HEK293 (cell line): ENCODE measurements at regions not wholly inside any gene's neighbourhood (a gene's known extent, or its start where the extent isn't known, plus 50 kb on each side); places are given as distances from the start of the nearest gene placed in this dataset.
"Not testable (repeated sequence)": the region's sequence is repeated elsewhere in the genome, so short reads cannot be mapped to it uniquely, and the experiment has no call there.

Experiments used
- GLIS1 ChIP-seq: fragments of 450-650 bp; formaldehyde crosslinking; IDR thresholded peaks from 2 replicates; pipeline ENCODE4 v1.5.1; 2016; ENCODE audit warnings: missing biosample characterization, missing genetic modification characterization
- SP2 ChIP-seq: fragments of 450-650 bp; formaldehyde crosslinking; IDR thresholded peaks from 2 replicates; pipeline ENCODE4 v1.5.1; 2016; ENCODE audit warnings: missing biosample characterization, missing genetic modification characterization
- ZBTB20 ChIP-seq: fragments of 450-650 bp; formaldehyde crosslinking; IDR thresholded peaks from 2 replicates; pipeline ENCODE4 v1.5.1; 2016; ENCODE audit warnings: missing biosample characterization, missing genetic modification characterization
- ZNF121 ChIP-seq: fragments of 450-650 bp; formaldehyde crosslinking; IDR thresholded peaks from 2 replicates; pipeline ENCODE4 v1.5.1; 2016; ENCODE audit warnings: missing biosample characterization, missing genetic modification characterization
- ZNF214 ChIP-seq: fragments of 450-650 bp; formaldehyde crosslinking; IDR thresholded peaks from 2 replicates; pipeline ENCODE4 v1.5.1; 2017; ENCODE audit warnings: missing biosample characterization, mild to moderate bottlenecking, missing genetic modification characterization, borderline replicate concordance
- ZNF311 ChIP-seq: fragments of 450-650 bp; formaldehyde crosslinking; IDR thresholded peaks from 2 replicates; pipeline ENCODE4 v1.5.1; 2017; ENCODE audit warnings: missing biosample characterization, missing genetic modification characterization, borderline replicate concordance
- ZNF350 ChIP-seq: fragments of 450-650 bp; formaldehyde crosslinking; IDR thresholded peaks from 2 replicates; pipeline ENCODE4 v1.5.0; 2017; ENCODE audit warnings: missing biosample characterization, mild to moderate bottlenecking, missing genetic modification characterization
- TF ChIP-seq, protein P1 (sequence below): fragments of 450-650 bp; formaldehyde crosslinking; IDR thresholded peaks from 2 replicates; pipeline ENCODE4 v1.5.1; 2016; ENCODE audit warnings: missing biosample characterization, missing genetic modification characterization
- TF ChIP-seq, protein P2 (sequence below): fragments of 450-650 bp; IDR thresholded peaks from 2 replicates; pipeline ENCODE4 v1.5.1; 2018; ENCODE audit warnings: missing biosample characterization, mild to moderate bottlenecking, missing genetic modification characterization
- TF ChIP-seq, protein P3 (sequence below): fragments of 450-650 bp; formaldehyde crosslinking; IDR thresholded peaks from 2 replicates; pipeline ENCODE4 v1.5.1; 2016; ENCODE audit warnings: missing biosample characterization, missing genetic modification characterization
- TF ChIP-seq, protein P4 (sequence below): fragments of 450-650 bp; formaldehyde crosslinking; IDR thresholded peaks from 2 replicates; pipeline ENCODE4 v1.5.1; 2016; ENCODE audit warnings: missing biosample characterization, missing genetic modification characterization, low read depth

DNA sequence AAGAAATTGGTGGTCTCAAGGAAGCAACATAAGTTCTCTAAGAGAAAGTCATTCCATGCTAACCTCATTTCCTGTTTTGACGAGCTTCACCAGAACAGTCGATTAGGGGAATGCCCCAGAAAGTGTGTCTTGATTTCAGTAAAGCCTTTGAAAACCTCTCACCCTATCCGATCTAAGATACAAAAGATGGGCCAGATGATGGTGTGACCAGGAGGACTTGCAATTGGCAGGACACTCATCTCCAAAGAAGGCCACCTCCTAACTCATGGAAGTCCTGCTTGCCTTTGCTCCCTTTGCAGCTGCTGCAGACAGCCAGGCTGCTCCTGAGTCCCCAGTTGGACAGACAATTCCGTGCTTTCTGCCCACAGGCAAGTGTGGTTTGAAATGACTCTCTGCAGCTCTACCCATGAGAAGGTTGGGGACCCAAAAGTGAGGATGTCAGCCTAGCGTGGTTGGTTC, 304.2 kb downstream of the BCL2L11 start:
- TF ChIP-seq, protein P1, sequence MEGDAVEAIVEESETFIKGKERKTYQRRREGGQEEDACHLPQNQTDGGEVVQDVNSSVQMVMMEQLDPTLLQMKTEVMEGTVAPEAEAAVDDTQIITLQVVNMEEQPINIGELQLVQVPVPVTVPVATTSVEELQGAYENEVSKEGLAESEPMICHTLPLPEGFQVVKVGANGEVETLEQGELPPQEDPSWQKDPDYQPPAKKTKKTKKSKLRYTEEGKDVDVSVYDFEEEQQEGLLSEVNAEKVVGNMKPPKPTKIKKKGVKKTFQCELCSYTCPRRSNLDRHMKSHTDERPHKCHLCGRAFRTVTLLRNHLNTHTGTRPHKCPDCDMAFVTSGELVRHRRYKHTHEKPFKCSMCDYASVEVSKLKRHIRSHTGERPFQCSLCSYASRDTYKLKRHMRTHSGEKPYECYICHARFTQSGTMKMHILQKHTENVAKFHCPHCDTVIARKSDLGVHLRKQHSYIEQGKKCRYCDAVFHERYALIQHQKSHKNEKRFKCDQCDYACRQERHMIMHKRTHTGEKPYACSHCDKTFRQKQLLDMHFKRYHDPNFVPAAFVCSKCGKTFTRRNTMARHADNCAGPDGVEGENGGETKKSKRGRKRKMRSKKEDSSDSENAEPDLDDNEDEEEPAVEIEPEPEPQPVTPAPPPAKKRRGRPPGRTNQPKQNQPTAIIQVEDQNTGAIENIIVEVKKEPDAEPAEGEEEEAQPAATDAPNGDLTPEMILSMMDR: not testable (repeated sequence)
- TF ChIP-seq GLIS1 (tag by site-specific recombination); ZNF350 (tag by site-specific recombination); ZNF214 (tag by site-specific recombination); ZBTB20; SP2 (tag by site-specific recombination); ZNF121 (tag by site-specific recombination); ZNF311: not testable (repeated sequence)
- TF ChIP-seq, protein P2, sequence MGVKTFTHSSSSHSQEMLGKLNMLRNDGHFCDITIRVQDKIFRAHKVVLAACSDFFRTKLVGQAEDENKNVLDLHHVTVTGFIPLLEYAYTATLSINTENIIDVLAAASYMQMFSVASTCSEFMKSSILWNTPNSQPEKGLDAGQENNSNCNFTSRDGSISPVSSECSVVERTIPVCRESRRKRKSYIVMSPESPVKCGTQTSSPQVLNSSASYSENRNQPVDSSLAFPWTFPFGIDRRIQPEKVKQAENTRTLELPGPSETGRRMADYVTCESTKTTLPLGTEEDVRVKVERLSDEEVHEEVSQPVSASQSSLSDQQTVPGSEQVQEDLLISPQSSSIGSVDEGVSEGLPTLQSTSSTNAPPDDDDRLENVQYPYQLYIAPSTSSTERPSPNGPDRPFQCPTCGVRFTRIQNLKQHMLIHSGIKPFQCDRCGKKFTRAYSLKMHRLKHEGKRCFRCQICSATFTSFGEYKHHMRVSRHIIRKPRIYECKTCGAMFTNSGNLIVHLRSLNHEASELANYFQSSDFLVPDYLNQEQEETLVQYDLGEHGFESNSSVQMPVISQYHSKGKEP (tag by site-specific recombination): not testable (repeated sequence)
- TF ChIP-seq, protein P3, sequence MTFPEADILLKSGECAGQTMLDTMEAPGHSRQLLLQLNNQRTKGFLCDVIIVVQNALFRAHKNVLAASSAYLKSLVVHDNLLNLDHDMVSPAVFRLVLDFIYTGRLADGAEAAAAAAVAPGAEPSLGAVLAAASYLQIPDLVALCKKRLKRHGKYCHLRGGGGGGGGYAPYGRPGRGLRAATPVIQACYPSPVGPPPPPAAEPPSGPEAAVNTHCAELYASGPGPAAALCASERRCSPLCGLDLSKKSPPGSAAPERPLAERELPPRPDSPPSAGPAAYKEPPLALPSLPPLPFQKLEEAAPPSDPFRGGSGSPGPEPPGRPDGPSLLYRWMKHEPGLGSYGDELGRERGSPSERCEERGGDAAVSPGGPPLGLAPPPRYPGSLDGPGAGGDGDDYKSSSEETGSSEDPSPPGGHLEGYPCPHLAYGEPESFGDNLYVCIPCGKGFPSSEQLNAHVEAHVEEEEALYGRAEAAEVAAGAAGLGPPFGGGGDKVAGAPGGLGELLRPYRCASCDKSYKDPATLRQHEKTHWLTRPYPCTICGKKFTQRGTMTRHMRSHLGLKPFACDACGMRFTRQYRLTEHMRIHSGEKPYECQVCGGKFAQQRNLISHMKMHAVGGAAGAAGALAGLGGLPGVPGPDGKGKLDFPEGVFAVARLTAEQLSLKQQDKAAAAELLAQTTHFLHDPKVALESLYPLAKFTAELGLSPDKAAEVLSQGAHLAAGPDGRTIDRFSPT (tag by site-specific recombination): not testable (repeated sequence)
- TF ChIP-seq, protein P4, sequence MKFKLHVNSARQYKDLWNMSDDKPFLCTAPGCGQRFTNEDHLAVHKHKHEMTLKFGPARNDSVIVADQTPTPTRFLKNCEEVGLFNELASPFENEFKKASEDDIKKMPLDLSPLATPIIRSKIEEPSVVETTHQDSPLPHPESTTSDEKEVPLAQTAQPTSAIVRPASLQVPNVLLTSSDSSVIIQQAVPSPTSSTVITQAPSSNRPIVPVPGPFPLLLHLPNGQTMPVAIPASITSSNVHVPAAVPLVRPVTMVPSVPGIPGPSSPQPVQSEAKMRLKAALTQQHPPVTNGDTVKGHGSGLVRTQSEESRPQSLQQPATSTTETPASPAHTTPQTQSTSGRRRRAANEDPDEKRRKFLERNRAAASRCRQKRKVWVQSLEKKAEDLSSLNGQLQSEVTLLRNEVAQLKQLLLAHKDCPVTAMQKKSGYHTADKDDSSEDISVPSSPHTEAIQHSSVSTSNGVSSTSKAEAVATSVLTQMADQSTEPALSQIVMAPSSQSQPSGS (tag by site-specific recombination): not testable (repeated sequence)
